ENCODE measurements at regions not wholly inside any gene's neighbourhood (a gene's known extent, or its start where the extent isn't known, plus 50 kb on each side); places are given as distances from the start of the nearest gene placed in this dataset.

DNA sequence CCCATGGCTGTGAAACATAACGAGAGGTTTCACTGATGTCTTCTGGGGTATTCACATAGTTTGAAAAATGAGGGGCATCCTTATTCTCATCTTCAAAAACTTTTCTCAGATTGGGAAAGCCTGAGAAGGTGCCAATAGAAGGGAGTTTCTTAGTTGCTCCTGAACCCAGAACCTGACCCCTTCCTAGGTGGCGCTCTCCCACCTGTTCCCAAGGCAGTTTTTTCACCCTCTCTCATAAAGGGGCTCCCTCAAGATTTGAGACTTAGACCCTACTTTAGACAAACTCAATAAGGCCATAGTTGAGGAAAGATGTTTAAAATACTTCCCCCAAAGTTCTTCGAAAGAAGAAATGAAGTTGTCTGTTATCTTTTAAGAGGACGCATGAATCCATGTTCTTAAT is 142.2 kb downstream of the FGF9 start:
- WGBS, 2 donors, result 76 to 81% methylated on average over 4 of the region's 4 CpGs

DNA sequence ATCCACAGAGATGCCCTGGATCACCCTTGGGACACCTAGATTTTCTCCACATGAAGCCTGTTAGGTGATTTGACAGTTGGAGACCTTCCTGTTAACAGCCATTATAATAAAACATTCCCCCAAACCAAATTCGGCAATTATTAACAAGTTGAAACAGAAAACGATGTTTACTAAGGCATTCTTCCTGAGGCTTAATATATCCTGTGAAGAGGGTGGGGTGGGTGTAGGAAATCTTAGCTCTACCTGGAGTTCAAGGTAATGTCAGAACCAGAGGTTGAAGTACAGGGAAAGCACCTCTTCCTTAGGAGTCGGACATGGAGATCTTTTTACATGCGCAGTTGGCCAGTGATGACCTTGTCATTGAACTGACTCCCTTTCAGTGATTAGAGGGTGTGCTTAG is 143.0 kb downstream of the FGF9 start:
- Histone ChIP-seq H3K27me3 (no peaks in the 10 kb centered on the region), H3K27ac (no peak overlapping the region), H3K9me3 (no peaks in the 10 kb centered on the region), H3K4me3 (no peak overlapping the region), H3K4me1 (no peaks in the 10 kb centered on the region), H3K36me3 (no peaks in the 10 kb centered on the region)
- FAIRE-seq (no peak), ATAC-seq (no peak), DNase-seq (no peak)
- 13 to 23% methylated on average over 4 of the region's 4 CpGs for WGBS, 2 donors
- TF ChIP-seq, protein P1, sequence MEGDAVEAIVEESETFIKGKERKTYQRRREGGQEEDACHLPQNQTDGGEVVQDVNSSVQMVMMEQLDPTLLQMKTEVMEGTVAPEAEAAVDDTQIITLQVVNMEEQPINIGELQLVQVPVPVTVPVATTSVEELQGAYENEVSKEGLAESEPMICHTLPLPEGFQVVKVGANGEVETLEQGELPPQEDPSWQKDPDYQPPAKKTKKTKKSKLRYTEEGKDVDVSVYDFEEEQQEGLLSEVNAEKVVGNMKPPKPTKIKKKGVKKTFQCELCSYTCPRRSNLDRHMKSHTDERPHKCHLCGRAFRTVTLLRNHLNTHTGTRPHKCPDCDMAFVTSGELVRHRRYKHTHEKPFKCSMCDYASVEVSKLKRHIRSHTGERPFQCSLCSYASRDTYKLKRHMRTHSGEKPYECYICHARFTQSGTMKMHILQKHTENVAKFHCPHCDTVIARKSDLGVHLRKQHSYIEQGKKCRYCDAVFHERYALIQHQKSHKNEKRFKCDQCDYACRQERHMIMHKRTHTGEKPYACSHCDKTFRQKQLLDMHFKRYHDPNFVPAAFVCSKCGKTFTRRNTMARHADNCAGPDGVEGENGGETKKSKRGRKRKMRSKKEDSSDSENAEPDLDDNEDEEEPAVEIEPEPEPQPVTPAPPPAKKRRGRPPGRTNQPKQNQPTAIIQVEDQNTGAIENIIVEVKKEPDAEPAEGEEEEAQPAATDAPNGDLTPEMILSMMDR (IDR thresholded peaks at IDR 0.05), result no peak
- intact Hi-C loops (cut with DNase I), result no loop called here

More for the DNA sequence above, 142.2 kb downstream of the FGF9 start:
- ATAC-seq (no peak), DNase-seq (no peak), FAIRE-seq (no peak)
- H3K9me3 ChIP-seq, result no peaks in the 10 kb centered on the region
- TF ChIP-seq, protein P1 (IDR thresholded peaks at IDR 0.05), result no peak
- intact Hi-C loops (cut with DNase I), result no loop called here
- H3K27ac ChIP-seq, result no peak overlapping the region
- no peaks in the 10 kb centered on the region for H3K27me3 ChIP-seq
- H3K36me3 ChIP-seq, result no peaks in the 10 kb centered on the region
- no peaks in the 10 kb centered on the region for H3K4me1 ChIP-seq
- H3K4me3 ChIP-seq, result no peak overlapping the region

DNA sequence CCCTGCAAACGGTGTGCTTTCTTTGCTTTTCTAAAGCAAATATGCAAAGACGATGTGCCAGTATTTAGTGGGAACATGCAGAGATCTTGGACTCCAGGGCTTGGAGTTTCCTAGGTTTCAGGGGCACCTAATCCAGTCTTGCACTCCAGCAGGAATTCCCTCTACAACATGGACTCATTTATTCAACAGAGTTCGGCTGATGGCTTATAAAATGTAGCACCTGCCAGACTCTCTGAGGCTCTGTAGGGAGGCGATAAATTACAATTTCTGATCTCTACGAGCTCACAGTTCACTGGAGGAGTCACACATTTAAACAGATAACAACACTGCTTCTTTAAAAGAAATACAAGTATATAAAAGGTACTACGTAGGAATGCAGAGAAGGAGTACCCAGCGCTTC is 143.7 kb downstream of the FGF9 start:
- H3K9me3 ChIP-seq, result no peaks in the 10 kb centered on the region
- H3K27me3 ChIP-seq, result no peaks in the 10 kb centered on the region
- ATAC-seq, result no peak
- no peak overlapping the region for H3K4me3 ChIP-seq
- no peak for FAIRE-seq
- TF ChIP-seq, protein P1 (IDR thresholded peaks at IDR 0.05), result no peak
- intact Hi-C loops (cut with DNase I), result no loop called here
- 54 to 55% methylated on average over 7 of the region's 7 CpGs for WGBS, 2 donors
- DNase-seq, result no peak
- H3K27ac ChIP-seq, result no peak overlapping the region
- no peaks in the 10 kb centered on the region for H3K4me1 ChIP-seq
- no peaks in the 10 kb centered on the region for H3K36me3 ChIP-seq

DNA sequence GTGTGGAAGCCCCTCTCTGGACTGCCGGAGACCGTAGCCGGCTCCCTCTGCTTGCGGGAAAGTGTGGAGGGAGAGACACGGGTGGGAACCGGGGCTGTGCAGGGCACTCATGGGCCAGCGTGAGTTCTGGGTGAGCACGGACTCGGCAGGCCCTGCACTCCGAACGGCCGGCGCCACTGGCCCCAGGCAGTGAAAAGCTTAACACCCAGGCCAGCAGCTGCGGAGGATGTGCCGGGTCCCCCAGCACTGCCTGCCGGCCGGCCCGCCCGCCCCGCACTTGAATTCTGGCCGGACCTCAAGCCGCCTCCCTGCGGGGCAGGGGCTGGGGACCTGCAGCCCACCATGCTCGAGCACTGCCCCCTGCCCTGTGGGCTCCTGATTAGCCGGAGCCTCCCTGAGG is 147.0 kb downstream of the FGF9 start:
- no peak for ATAC-seq
- no peak overlapping the region for H3K27ac ChIP-seq

DNA sequence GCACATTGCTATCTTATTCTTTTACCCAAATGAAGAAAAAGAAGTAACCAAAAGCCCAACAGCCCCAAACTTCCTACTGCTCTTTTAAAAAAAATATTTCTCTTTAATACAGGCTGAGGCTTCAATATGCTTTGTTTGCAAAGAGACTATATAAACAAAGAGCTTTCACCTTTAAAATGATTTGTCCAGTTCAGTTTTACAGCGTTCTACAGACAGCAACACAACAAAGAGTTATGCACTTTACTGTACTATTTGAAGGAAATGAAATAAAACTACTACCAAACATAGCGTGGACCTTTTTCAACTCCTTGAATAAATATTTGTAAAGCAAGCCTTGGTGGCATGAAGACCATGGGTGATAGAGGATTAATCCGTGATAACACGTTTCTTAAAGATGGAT is 151.2 kb downstream of the FGF9 start:
- Histone ChIP-seq H3K4me3 (no peak overlapping the region), H3K9me3 (no peaks in the 10 kb centered on the region), H3K4me1 (peaks cover 0 to 9% (median 8%) of the 10 kb centered on the region in 3 donors), H3K27me3 (no peaks in the 10 kb centered on the region), H3K27ac (no peak overlapping the region), H3K36me3 (no peaks in the 10 kb centered on the region)
- DNase-seq (no peak), FAIRE-seq (peak; percentile 5), ATAC-seq (peak in 2 of 4 donors; percentile 36 to 44)
- WGBS, 2 donors, result 7 to 10% methylated on average over 4 of the region's 4 CpGs
- TF ChIP-seq, protein P1 (IDR thresholded peaks at IDR 0.05), result no peak
- intact Hi-C loops (cut with DNase I), result no loop called here

More for the DNA sequence above, 147.0 kb downstream of the FGF9 start:
- intact Hi-C loops (cut with DNase I), result no loop called here
- DNase-seq (no peak), FAIRE-seq (no peak)
- H3K4me1 ChIP-seq, result peaks cover 0 to 9% (median 8%) of the 10 kb centered on the region in 3 donors
- TF ChIP-seq, protein P1 (IDR thresholded peaks at IDR 0.05), result no peak
- WGBS, 2 donors, result 92 to 95% methylated on average over 25 of the region's 25 CpGs
- no peak overlapping the region for H3K4me3 ChIP-seq
- no peaks in the 10 kb centered on the region for H3K27me3 ChIP-seq
- no peaks in the 10 kb centered on the region for H3K9me3 ChIP-seq
- H3K36me3 ChIP-seq, result no peaks in the 10 kb centered on the region
